Gastroesophageal sphincter (tissue), 3 donors: ENCODE measurements at regions not wholly inside any gene's neighbourhood (a gene's known extent, or its start where the extent isn't known, plus 50 kb on each side); places are given as distances from the start of the nearest gene placed in this dataset.

Source experiments
- POLR2A ChIP-seq, 2 donors: fragments of 450-650 bp; IDR thresholded peaks; one replicate each; pipeline ENCODE4 v1.6.1; 2017; ENCODE audit warnings: antibody characterized with exemption in 2 of 2, mild to moderate bottlenecking in 2 of 2, moderate library complexity in 1 of 2
- TF ChIP-seq, protein P1 (sequence below), 4 experiments: fragments of 200-600 bp in 2 of 4; fragments of 450-650 bp in 2 of 4; sonication (generic) in 1 of 4; IDR thresholded peaks; one replicate each; pipeline ENCODE4 v1.5.1; 2017 to 2019; ENCODE audit warnings: antibody characterized with exemption in 4 of 4, mild to moderate bottlenecking in 2 of 4, moderate library complexity in 2 of 4

DNA sequence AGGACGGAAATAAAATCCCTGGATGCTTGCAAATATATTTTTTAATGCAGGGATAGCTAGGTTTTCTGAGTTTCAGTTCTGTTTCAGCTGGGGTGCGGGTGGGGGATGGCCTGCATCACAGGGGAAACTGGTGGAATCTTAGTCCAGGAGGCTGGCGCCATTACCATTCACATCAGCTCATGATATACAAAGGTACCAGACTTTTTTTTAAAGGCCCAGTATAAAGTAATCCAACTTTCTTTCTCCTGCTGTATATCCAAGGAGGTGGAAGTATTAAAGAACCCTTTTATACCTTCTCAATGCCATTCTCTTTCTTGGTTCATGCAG, 343.8 kb downstream of the KCNRG start:
- TF ChIP-seq, protein P1, sequence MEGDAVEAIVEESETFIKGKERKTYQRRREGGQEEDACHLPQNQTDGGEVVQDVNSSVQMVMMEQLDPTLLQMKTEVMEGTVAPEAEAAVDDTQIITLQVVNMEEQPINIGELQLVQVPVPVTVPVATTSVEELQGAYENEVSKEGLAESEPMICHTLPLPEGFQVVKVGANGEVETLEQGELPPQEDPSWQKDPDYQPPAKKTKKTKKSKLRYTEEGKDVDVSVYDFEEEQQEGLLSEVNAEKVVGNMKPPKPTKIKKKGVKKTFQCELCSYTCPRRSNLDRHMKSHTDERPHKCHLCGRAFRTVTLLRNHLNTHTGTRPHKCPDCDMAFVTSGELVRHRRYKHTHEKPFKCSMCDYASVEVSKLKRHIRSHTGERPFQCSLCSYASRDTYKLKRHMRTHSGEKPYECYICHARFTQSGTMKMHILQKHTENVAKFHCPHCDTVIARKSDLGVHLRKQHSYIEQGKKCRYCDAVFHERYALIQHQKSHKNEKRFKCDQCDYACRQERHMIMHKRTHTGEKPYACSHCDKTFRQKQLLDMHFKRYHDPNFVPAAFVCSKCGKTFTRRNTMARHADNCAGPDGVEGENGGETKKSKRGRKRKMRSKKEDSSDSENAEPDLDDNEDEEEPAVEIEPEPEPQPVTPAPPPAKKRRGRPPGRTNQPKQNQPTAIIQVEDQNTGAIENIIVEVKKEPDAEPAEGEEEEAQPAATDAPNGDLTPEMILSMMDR (IDR thresholded peaks at IDR 0.05), result no peak
- no peak for TF ChIP-seq POLR2A (IDR thresholded peaks at IDR 0.05)
